NCI-H2196 (cell line): ENCODE measurements at regions not wholly inside any gene's neighbourhood (a gene's known extent, or its start where the extent isn't known, plus 50 kb on each side); places are given as distances from the start of the nearest gene placed in this dataset.

ENCODE experiments used
- DNase-seq: peaks from one replicate; lab custom pipeline; 2025; ENCODE audit not compliant: unreplicated experiment; lab: John Stamatoyannopoulos, UW

GRCh38 chr3:152710549-152710948, 124.4 kb upstream of the P2RY1 start:
- no peak for DNase-seq

DNA sequence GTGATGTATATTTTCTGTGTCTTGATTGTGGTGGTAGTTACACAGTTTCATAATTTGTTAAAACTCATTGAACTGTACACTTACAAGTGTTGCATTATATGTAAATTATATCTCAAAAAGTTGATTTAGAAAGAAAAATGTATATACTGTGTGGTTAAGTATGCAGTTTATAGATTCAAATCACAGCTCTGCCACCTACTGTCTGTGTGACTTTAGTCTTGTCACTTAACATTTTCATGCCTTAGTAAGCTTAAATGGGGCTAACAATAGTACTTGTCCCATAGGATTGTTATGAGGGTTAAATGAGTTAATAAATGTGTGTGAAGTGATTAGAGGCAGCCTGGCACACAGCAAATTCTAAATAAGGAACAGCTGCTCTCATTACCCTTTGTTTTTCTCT, 120.9 kb upstream of the P2RY1 start:
- no peak for DNase-seq

- DNase-seq, result no peak
These were observed 120.4 kb upstream of the P2RY1 start for GRCh38 chr3:152714507-152714906.

DNA sequence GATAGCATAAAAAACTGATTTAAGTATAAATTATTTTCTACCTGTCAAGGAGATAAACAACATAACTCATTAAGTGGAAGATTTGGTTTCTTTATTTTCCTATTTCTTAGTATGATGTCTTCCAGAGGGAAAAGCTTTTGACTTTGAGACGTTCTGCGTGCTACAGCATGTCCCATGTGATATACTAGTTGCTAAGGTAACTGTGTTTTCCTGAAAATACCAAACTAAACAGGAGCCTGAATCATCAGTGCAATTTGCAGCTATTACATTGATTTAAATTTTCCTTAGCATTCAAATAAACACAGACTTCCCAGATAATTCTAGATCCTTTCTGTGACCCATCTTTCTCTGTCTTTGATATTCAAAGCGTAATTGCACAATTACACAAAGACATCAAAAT, 117.7 kb upstream of the P2RY1 start:
- DNase-seq, result no peak

DNA sequence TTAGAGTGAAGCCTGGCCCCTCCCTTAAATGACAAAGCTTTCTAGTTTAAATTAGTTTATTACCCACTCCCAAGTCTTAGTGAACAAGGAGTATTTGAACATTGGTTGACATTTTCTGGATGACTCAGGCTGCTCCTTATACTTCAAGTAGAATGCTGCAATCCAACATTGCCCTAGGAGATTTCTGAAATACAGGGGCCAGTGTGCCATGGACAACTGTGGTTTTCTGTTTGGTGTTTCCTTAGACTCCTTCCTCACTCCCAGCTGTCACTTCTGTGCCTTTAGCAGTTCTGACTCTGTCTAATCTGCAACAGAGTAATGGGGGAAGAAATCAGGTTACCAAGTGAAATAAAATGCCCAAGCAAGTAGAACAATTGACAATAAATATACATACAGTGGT, 116.1 kb upstream of the P2RY1 start:
- DNase-seq, result no peak

DNA sequence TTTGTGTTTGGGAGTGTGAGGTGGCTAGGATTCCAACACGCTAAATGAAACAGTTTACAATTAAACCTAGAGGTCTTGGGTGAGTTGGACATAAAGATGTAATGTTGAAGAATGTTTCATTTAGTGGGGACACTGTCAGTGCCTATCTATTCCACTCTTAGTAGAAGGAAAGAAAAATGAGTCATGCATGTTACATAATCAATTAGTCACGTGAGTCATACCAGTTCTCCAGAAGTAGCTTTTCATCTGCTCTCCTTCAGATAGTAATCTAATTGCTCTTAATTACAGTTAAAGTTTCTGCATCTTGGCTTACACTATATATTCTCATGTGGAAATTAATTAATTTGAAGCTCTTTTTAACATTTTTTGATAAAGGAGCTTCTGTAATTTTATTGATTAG, 115.7 kb upstream of the P2RY1 start:
- DNase-seq, result no peak

GRCh38 chr3:152720951-152721718, 113.8 kb upstream of the P2RY1 start:
- no peak for DNase-seq

GRCh38 chr3:152724270-152724669, 110.7 kb upstream of the P2RY1 start:
- no peak for DNase-seq

GRCh38 chr3:152728231-152728980, 106.5 kb upstream of the P2RY1 start:
- no peak for DNase-seq

GRCh38 chr3:152729906-152730305, 105.0 kb upstream of the P2RY1 start:
- DNase-seq, result no peak

DNA sequence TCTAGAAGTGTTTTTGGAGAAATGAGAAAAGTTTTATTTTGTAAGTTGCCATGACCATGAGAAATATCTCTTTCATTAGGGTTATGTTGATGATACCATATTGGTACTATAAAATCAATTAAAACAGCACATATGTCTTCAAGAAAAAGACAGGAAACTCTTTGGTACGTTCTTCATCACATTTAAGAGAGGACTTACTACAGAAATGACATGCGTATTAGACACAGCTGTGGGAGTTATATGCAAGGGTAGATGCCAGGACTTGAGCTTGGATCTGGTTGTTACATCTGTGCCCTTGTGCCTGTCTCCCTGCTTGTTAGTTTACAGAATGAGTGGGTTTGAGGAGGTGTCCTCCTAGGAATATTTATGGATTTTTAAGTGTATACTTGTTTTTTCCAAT, 103.4 kb upstream of the P2RY1 start:
- DNase-seq, result no peak

DNA sequence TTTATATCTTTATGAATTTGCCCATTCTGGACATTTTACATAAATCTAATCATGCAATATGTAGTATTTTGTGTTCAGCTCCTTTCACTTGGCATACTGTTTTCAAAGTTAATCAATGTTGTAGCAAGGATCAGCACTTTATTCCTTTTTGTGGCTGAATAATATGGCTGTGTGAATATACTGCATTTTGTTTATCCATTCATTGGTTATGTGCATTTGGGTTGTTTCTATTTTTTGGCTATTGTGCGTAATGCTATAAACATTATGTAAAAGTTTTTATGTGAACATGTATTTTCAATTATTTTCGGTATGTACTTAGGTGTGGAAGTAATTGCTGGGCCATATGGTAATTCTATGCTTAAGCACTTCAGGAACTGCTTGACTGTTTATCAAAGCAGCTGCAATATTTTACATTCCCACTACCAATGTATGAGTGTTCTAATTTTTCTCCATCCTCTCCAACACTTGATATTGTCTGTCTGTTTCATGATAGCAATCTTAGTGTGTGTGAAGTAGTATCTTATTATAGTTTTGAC, 101.3 kb upstream of the P2RY1 start:
- DNase-seq, result no peak

- DNase-seq, result no peak
These were observed 97.7 kb upstream of the P2RY1 start for GRCh38 chr3:152737021-152737908.

DNA sequence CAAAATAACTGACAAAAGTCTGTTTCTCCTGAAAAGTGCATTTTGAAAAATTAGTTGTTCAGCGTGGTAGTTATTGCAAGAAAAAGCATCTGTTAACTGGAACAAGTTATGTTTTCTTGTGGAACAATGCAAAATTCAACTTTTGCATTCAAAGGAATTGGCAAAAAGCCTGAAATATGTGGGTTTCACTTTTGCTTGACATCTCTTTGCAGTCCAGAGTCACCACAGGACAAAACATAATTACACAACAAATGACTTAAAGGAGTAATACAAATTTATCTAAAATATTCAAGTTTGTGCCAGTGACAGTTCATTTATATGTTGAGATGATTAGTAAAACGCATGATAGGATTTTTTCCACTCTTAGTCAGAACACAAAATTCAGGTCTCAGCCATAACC, 96.3 kb upstream of the P2RY1 start:
- DNase-seq, result no peak

- DNase-seq, result no peak
These were observed 92.3 kb upstream of the P2RY1 start for GRCh38 chr3:152742368-152743347.

- no peak for DNase-seq
These were observed 89.3 kb upstream of the P2RY1 start for GRCh38 chr3:152745646-152746045.

DNA sequence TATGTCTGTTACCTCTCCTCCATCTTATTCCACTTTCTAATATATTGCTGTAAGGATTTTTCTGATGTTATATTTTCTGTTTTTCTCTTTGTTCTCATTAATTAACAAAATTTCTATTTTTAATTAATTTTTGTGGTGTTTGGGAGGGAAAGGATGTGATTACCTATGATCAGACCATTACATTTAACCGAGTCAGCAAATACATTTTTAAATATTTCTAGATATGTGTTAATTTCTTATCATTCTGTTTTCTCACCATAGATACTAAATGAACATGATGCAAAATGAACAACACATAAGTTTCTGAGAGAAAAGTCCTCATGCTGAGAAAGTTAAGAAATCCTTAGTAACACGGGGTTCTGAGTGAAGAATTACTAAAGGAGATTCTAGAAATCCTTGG, 80.6 kb upstream of the P2RY1 start:
- no peak for DNase-seq

DNA sequence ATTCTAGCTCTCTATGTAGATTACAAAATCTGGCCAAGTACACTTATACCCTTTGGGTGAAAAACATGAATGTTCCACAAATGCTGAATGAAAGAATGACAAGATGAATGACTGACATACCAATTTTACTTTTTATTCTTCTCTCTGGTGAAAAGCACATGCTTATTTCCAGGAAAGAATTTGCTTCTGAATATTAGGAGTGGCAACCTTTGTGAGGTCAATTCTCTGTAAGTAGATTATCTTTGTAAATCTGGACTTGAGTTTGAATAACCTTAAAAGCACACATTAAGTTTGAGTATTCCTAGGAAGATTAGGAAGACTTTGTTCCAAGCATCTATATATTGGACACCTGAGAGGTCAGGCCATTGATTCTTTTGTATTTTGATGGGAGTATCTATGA, 78.1 kb upstream of the P2RY1 start:
- no peak for DNase-seq

GRCh38 chr3:152760024-152760563, 74.8 kb upstream of the P2RY1 start:
- no peak for DNase-seq

GRCh38 chr3:152760591-152760990, 74.3 kb upstream of the P2RY1 start:
- DNase-seq, result no peak
